Stimulated activated CD4-positive, alpha-beta T cell treated with anti-CD3 and anti-CD28 coated beads, Interleukin-1b, Interleukin-23, amount 100 ng/mL, for 4 hours (primary cell): ENCODE measurements at regions not wholly inside any gene's neighbourhood (a gene's known extent, or its start where the extent isn't known, plus 50 kb on each side); places are given as distances from the start of the nearest gene placed in this dataset.
"Not testable (repeated sequence)": the region's sequence is repeated elsewhere in the genome, so short reads cannot be mapped to it uniquely, and the experiment has no call there.

Experiments used
- DNase-seq, 2 donors: peaks; one replicate each; pipeline ENCODE4 v3.0.0-alpha.2; 2020; ENCODE audit warnings: low read depth in 2 of 2

DNA sequence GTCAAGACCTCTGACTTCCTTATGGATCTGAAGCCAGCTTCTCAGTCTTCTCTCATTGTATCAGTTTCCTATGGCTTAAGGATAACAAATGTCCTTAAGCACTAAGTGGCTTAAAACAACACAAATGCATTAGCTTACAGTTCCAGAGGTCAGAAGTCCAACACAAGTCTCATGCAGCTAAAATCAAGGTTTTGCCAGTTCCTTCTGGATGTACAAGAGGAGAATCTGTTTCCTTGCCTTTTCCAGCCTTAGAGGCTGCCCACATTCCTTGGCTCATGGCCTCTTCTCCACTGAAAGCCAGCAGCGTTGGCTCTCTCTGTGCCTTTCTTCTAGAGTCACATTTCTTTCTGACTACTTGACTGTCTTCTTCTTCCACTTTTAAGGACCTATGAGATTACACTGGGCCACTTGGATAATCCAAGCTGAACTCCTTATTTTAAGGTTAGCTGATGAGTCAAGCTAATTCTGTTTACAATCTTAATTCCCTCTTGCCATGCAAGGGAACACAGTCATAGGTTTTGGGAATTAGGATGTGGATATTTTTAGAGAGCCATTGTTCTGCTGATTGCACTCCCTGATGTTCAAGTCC is 179.0 kb downstream of the BCAS1 start:
- DNase-seq: no peak

- no peak for DNase-seq
Observed at GRCh38 chr20:53890443-53891305, 179.7 kb downstream of the BCAS1 start.

GRCh38 chr20:53889411-53890148 is 180.8 kb downstream of the BCAS1 start:
- DNase-seq: no peak

GRCh38 chr20:53888951-53889350 is 181.4 kb downstream of the BCAS1 start:
- DNase-seq: no peak

DNA sequence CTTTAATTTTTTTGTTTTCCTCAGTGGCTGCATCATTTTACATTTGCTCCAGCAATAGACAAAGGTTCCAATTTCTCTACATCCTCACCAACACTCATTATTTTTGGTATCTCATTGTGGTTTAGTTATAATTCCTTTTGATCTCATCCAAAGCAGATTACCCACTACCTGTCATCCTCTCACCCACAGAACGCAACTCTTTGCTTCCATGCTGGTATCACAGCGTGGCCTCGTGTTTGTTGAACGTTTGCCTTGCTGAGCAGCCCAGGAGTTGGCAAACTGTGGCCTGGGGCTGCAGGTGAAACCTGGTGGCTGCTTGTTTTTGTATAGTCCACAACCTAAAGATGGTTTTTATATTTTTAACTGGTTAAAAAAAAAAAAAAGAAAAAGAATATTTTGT is 181.9 kb downstream of the BCAS1 start:
- no peak for DNase-seq

- DNase-seq: no peak
Observed at GRCh38 chr20:53887973-53888372, 182.4 kb downstream of the BCAS1 start.

- peak; percentile 36 to 46 for DNase-seq
Observed at GRCh38 chr20:53884859-53885541, 185.4 kb downstream of the BCAS1 start.

DNA sequence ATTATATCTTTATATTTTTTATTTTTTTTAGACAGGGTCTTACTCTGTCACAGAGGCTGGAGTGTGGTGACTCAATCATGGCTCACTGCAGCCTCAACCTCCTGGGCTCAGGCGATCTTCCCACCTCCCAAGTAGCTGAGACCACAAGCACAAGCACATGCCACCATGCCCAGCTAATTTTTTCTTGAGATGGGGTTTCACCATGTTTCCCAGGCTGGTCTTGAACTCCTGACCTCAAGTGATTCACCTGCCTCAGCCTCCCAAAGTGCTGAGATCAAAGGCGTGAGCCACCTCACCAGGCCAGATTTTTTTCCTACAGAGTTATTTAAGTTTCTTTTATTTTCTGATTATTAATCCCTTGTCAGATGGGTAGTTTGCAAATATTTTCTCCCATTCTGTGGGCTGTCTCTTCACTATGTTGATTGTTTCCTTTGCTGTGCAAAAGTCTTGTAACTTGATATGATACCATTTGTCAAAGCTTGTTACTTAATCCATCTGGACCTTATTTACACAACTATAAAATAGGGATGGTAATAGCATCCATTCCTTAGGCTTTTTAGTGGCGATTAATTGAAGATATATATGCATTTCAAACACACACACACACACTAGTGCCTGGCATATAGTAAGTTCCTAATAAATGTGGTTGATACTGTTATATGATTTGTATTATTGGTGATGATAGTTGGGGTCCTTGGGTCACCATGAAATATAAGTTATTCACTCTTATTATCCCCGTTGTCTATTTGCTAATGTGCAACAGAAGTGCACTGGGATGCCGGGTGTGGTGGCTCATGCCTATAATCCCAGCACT is 187.1 kb downstream of the BCAS1 start:
- no peak for DNase-seq

- DNase-seq: not testable (repeated sequence)
Observed at GRCh38 chr20:53882438-53882986, 187.9 kb downstream of the BCAS1 start.

DNA sequence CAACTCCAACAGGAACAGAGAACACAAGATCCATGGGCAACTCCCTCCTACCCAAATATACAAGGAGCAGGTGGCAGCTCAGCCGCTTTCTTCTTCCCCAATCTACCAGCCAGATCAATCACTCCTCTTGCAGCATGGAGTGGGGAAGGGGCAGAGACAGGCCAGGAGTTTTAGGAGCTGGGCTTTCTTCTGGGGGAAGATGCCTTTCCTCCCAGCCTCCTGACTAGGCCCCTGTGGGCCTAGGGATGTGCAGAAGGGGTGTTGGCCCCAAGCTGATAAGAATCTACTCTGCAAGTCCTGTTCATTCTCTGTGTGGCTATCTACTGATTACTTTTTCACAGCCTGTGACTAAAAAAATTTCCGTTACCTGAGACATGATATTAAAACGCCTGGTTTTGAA is 189.0 kb downstream of the BCAS1 start:
- no peak for DNase-seq

GRCh38 chr20:53880108-53880641 is 190.2 kb downstream of the BCAS1 start:
- DNase-seq: no peak

DNA sequence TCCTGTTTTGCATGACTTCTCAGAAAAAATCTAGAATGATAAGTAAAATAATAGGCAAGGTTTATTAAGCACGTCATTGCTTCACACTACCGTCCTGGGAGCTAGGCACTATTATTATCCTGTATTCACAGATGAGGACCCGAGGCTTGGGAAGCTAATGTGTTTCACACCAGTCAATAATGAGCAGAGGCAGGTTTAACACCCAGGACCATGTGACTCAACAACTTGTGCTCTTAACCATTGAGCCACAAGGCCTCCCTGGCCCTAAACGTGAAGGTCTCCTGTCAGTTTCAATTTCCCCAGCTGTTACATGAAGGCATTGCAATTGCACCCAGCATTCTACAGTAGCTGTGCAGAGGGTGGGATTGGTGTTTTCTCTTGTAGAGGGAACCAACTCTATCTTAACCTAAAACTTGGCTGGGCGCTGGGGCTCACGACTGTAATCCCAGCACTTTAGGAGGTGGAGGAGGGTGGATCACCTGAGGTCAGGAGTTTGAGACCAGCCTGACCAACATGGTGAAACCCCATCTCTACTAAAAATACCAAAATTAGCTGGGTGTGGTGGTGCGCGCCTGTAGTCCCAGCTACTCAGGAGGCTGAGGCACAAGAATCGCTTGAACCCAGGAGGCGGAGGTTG is 191.2 kb downstream of the BCAS1 start:
- no peak for DNase-seq

- DNase-seq: no peak
Observed at GRCh38 chr20:53878262-53879047, 191.9 kb downstream of the BCAS1 start.

DNA sequence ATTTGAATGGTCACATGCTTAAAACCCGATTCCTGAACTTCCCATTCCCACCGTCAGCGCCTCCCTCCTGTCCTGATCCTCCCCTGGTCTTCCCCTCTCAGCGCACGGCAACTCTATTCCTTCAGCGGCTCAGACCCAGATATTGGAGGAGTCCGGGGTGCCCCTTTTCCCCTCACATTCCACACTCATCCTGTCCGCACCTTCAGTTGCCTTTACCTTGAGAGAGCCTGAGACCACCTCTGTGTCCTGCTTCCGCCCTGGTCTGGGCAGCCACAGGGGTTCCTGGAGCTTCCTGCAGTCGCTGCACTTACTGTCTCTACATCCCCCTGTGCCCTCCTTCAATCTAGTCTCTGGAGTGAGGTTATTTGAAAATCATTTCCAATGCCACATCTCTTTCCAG is 193.4 kb downstream of the BCAS1 start:
- DNase-seq: no peak

DNA sequence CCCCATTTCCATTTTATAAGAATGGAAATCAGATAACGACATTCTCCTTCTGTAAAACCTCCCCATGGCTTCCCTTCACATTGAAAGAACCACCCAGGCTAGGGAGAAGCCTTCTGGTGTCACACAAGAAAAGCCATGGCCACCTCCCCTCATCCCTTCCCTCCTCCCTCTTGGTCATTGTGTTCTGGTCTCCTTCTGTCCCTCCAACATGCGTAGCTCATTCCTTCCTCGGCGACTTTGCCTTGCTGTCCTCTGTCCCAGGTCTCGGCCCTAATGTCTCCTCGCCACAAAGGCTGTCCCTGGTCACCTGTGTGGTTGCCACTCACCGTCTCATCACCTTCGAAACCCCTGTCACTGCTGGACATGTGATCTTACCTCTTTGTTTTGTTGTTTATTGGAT is 193.9 kb downstream of the BCAS1 start:
- DNase-seq: no peak

DNA sequence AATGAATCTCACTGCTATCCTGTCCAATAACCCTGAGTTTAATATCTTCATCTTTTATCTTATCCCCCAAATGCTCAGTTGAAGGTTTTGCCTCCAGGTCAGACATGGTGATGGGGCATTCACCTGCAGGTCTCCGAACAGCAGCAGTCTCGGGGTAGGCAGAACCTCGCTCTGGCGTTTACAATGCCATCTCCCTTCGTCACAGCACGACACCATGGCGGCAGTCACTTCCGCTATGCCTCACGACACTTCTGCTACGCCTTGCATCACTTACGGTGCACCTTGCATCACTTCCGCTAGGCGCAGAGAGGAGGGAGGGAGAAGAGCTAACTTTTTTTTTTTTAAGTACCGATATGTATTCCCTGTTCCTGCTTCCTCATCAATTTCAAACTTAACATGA is 194.9 kb downstream of the BCAS1 start:
- no peak for DNase-seq

DNA sequence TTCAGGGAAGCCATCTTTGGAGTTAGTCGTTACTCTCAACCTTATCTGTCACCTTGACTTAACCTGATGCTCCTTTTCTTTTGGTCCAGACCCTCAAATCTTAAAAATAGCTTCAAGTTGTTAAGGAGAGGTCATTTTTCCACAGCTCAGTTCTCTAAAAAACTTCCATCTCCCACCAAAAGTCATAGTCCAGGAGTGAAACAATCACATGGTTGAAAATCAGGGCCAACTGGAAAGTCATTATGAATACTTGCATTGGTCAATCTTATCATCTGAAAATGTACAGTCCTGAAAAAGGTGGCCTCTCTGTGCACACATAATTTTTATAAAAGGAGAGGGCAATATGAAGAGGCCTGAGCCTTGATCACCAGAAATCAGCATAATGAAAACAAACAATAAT is 195.7 kb downstream of the BCAS1 start:
- no peak for DNase-seq

DNA sequence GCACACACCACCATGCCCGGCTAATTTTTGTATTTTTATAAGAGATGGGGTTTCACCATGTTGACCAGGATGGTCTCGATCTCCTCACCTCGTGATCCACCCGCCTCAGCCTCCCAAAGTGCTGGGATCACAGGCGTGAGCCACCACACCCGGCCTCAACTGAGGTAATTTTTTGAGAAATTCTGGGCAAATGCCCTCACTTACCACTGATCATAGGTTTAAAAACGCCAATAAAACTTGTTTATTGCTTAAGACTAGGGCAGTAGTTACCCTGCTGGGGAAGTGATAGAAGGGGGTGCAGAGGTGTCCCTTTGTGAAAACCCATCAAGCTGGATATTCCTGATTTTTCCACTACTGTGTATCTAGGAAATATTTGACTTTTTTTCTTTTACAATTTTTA is 196.3 kb downstream of the BCAS1 start:
- DNase-seq: no peak

DNA sequence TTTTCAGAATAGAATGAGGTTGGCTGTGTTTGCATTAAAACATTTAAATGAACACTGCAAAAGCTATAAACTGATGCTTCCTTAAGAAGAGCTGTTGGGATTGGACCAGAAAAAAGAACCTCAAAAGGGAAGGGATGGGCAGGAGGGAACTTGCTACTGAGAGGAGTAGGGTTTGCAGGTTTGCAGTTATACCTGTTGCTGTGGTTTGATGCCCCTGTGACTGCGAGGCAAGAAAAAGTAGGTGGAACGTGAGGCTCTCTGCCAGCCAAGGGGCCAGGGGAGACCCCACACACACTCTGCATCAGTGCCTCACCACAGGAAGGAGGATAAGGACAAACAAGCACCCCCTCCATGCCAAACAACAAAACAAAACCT is 197.2 kb downstream of the BCAS1 start:
- DNase-seq: no peak
